H1 (cell line): ENCODE measurements at regions not wholly inside any gene's neighbourhood (a gene's known extent, or its start where the extent isn't known, plus 50 kb on each side); places are given as distances from the start of the nearest gene placed in this dataset.

Source experiments
- BACH1 ChIP-seq: IDR thresholded peaks from 2 replicates; pipeline ENCODE4 v1.6.1; 2012; ENCODE audit warnings: low read length, improper control_type of control experiment
- CBX8 ChIP-seq: fragments of 300-800, 300-1000 bp; sonication (generic); IDR thresholded peaks from 2 replicates; pipeline ENCODE4 v1.7.1; 2016; ENCODE audit warnings: low read depth, low read length, borderline replicate concordance
- CEBPB ChIP-seq: IDR thresholded peaks from 2 replicates; pipeline ENCODE4 v1.6.1; 2012; ENCODE audit warnings: low read depth, low read length
- YY1 ChIP-seq: IDR thresholded peaks from 2 replicates; pipeline ENCODE4 v1.6.1; 2011; ENCODE audit warnings: low read depth, mild to moderate bottlenecking, low read length

DNA sequence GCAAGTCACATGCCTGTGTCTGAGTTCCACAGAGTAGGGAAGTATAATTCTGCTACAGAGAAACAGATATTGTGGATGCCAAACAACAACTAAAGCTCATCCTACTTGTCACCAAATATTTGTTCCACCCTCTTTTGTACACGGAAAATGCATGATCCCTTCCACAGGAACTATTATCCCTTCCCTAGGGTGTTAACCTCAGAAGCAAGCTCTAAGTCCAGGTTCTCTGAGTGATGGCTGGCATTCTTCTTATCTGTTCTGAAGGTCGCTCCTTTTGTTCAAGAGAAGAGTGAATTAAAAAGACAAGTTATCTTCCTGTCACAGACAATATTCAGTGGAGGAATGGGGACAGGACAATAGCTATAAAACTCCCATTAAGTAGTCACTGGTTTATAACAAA lies 460.1 kb upstream of the GCFC2 start (continued):
- TF ChIP-seq YY1 (no peak), CBX8 (no peak), BACH1 (no peak), CEBPB (no peak)
